ENCODE measurements at regions not wholly inside any gene's neighbourhood (a gene's known extent, or its start where the extent isn't known, plus 50 kb on each side); places are given as distances from the start of the nearest gene placed in this dataset.

DNA sequence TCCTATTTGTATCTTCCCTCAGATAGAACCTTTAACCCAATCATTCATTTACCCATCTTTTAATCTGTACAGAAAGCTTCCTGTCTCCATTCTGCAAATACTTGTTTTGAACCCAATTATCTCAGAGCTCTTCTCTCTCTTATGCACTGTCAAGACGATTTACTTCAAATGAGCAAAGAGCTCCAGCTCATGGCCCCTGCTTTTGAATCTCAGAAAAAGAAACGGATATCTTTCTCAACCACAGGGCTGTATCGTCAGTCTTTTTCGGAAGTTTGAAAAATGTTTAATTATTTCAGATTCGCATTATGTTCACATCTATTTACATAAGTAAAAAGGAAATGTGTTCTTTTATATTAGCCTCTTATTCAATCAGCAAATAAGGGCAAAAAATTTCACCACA lies 322.7 kb upstream of the NBEA start:
- TF ChIP-seq, protein P1, sequence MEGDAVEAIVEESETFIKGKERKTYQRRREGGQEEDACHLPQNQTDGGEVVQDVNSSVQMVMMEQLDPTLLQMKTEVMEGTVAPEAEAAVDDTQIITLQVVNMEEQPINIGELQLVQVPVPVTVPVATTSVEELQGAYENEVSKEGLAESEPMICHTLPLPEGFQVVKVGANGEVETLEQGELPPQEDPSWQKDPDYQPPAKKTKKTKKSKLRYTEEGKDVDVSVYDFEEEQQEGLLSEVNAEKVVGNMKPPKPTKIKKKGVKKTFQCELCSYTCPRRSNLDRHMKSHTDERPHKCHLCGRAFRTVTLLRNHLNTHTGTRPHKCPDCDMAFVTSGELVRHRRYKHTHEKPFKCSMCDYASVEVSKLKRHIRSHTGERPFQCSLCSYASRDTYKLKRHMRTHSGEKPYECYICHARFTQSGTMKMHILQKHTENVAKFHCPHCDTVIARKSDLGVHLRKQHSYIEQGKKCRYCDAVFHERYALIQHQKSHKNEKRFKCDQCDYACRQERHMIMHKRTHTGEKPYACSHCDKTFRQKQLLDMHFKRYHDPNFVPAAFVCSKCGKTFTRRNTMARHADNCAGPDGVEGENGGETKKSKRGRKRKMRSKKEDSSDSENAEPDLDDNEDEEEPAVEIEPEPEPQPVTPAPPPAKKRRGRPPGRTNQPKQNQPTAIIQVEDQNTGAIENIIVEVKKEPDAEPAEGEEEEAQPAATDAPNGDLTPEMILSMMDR (IDR thresholded peaks at IDR 0.05; ENCODE audit: low read depth, low read length, missing control alignments), result no peak
- DNase-seq (ENCODE audit: low read depth), result no peak
- H3K4me3 ChIP-seq (ENCODE audit: low read depth, low read length), result no peak overlapping the region

DNA sequence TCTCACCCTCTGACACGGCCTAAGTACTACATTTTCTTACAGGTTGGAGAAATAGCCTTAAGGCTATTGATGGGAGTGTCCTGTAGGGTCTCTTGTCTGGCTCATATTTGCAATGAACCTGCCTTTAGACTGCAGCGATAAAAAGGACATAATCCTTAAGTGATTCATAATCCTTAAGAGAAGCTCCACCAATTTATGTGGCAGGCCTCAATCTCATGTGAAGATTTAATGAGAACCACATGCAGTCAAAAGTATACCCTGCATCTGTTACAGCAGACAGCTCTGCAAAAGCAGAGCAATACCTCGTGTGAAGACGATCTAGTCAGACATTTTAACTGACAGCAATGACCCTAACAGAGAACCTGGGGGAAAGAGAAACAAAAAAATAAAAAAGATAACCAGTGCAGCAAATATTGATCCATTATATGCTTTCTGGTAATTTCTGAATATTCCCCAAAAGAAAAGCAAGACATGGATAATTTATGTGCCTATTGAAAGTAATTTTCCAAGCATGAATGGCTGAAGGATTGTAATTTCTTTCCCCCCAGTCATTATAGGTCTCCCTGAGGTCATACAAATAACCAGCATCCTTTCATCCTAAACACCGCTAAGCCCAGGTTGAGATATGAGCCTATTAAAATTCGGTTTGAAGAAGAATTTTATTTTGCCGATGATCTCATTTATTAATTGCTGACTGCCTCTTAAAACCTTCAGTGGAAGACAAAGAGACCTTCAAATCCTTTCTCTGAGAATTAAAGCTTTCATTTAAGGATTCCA lies 321.8 kb upstream of the NBEA start:
- TF ChIP-seq, protein P1 (IDR thresholded peaks at IDR 0.05; ENCODE audit: low read depth, low read length, missing control alignments), result no peak
- H3K4me3 ChIP-seq (ENCODE audit: low read depth, low read length), result no peak overlapping the region
- no peak for DNase-seq (ENCODE audit: low read depth)

DNA sequence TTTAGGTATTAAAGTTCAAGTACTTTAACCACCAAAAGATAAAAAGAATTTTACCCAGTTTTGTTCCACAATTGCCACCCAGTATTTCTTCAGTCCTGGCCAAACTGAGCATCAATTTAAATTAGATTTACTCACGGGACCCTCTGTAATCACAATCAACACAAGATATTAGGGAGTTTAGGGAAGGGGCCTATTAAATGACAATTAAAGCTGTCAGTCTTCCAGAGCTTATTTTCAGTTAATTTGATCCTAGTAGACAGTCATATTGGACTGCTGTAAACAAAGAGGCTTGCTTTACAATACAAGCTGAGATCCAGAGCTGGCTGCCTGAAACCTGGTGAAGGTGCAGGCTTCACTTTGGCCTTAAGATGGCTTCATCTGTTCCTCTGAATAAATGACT lies 321.2 kb upstream of the NBEA start:
- TF ChIP-seq, protein P1 (IDR thresholded peaks at IDR 0.05; ENCODE audit: low read depth, low read length, missing control alignments), result no peak
- H3K4me3 ChIP-seq (ENCODE audit: low read depth, low read length), result no peak overlapping the region
- DNase-seq (ENCODE audit: low read depth), result no peak

DNA sequence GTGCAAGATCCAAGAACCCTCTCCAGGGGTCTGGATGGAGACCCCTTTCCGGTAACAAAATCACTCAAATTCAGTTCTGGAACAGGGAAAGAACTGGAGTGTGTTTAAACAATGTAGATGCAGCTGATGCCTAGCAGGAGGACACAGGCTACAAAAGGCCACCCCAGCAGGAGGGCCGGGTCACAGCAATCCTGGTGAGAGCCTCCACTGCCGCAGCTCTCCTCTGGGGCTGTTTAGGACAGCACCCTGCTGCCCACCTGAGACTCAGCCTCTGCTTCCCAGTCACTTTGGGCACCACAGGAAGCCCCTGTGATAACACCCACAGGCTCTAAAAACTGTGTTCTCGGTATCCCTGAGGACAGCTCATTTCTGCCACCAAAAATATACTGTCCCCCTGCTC lies 318.7 kb upstream of the NBEA start:
- DNase-seq (ENCODE audit: low read depth), result no peak
- TF ChIP-seq, protein P1 (IDR thresholded peaks at IDR 0.05; ENCODE audit: low read depth, low read length, missing control alignments), result no peak
- no peak overlapping the region for H3K4me3 ChIP-seq (ENCODE audit: low read depth, low read length)

DNA sequence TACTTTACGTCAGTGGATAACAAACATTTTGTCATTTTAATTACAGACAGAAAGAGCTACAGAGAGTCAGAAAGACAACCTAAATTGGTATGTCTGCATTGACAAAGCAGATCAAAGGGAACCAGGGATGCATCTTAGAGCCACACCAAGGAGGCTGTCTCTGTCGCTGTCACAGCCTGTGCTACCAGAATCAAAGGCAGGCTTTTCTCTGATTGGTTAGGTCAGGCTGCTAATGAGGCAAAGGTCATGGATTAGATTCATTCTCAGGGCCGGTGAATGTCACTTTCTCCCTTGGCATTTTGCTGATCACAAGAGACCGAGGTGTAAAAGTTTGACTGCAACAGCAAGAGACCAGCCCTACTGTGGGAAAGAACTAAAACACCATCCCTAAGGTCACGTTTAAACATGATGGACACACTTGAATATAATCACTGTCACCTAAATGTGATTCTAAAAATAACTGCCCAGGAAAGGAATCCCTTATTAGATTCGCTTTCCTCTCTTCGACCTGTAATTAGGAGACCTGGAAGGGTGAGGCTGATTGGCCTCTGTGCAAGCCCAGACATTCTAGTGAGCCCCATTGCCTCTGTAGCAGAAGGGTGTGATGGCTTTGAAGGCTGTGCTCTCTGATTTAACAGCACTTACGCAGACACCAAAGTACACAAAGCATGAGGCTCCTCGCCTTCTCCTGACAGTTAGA lies 314.4 kb upstream of the NBEA start:
- H3K4me3 ChIP-seq (ENCODE audit: low read depth, low read length), result no peak overlapping the region
- TF ChIP-seq, protein P1 (IDR thresholded peaks at IDR 0.05; ENCODE audit: low read depth, low read length, missing control alignments), result no peak
- DNase-seq (ENCODE audit: low read depth), result no peak

DNA sequence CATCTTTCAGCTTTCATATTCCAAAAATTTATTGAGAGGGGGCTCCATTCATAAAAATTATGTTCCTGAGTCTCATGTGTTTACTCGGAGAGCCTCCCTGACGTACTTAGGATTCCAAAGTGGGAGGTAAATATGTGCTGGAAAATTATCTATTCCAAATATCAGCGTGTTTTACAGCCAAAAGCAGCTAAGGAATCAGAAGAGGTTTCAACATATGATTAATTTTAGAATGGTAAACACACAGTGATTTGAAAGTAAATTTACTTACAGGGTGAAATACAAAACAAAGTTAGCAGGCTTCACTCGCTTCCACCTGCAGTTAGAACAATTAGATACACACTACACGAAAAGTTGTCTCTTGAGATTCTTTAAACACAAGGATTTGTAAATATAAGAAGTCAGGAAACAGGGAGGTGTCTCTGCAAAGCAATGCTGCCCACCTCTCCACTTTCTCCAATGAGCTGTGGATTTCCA lies 313.8 kb upstream of the NBEA start:
- DNase-seq (ENCODE audit: low read depth), result no peak
- H3K4me3 ChIP-seq (ENCODE audit: low read depth, low read length), result no peak overlapping the region
- TF ChIP-seq, protein P1 (IDR thresholded peaks at IDR 0.05; ENCODE audit: low read depth, low read length, missing control alignments), result no peak

All from GM12864 (cell line).